NCI-H1092 treated with DMSO at 0.1 percent for 48 hours (cell line): ENCODE measurements at regions not wholly inside any gene's neighbourhood (a gene's known extent, or its start where the extent isn't known, plus 50 kb on each side); places are given as distances from the start of the nearest gene placed in this dataset.

ENCODE experiments used
- DNase-seq: peaks from one replicate; lab custom pipeline; 2025; lab: John Stamatoyannopoulos, UW

GRCh38 chr13:104436555-104436954, 1370.3 kb upstream of the SLC10A2 start:
- no peak for DNase-seq

GRCh38 chr13:104431895-104432294, 1365.7 kb upstream of the SLC10A2 start:
- DNase-seq, result no peak

GRCh38 chr13:104426435-104426834, 1360.2 kb upstream of the SLC10A2 start:
- DNase-seq, result no peak

GRCh38 chr13:104422668-104423067, 1356.5 kb upstream of the SLC10A2 start:
- no peak for DNase-seq

- no peak for DNase-seq
Observed at GRCh38 chr13:104416973-104417372, 1350.8 kb upstream of the SLC10A2 start.

- DNase-seq, result no peak
Observed at GRCh38 chr13:104414771-104415170, 1348.6 kb upstream of the SLC10A2 start.

- no peak for DNase-seq
Observed at GRCh38 chr13:104414181-104414580, 1348.0 kb upstream of the SLC10A2 start.

GRCh38 chr13:104411141-104411765, 1345.0 kb upstream of the SLC10A2 start:
- no peak for DNase-seq

- DNase-seq, result no peak
Observed at GRCh38 chr13:104408733-104409132, 1342.5 kb upstream of the SLC10A2 start.

- DNase-seq, result peak; percentile 10
Observed at GRCh38 chr13:104404325-104404724, 1338.1 kb upstream of the SLC10A2 start.

GRCh38 chr13:104389691-104390090, 1323.5 kb upstream of the SLC10A2 start:
- DNase-seq, result no peak

- DNase-seq, result no peak
Observed at GRCh38 chr13:104387510-104387909, 1321.3 kb upstream of the SLC10A2 start.

GRCh38 chr13:104385404-104385803, 1319.2 kb upstream of the SLC10A2 start:
- no peak for DNase-seq

- no peak for DNase-seq
Observed at GRCh38 chr13:104382951-104383350, 1316.7 kb upstream of the SLC10A2 start.

GRCh38 chr13:104376588-104376987, 1310.4 kb upstream of the SLC10A2 start:
- no peak for DNase-seq

- DNase-seq, result no peak
Observed at GRCh38 chr13:104375614-104376013, 1309.4 kb upstream of the SLC10A2 start.

GRCh38 chr13:104372095-104372655, 1306.0 kb upstream of the SLC10A2 start:
- no peak for DNase-seq

GRCh38 chr13:104365430-104365829, 1299.2 kb upstream of the SLC10A2 start:
- DNase-seq, result no peak

GRCh38 chr13:104357672-104358354, 1291.6 kb upstream of the SLC10A2 start:
- DNase-seq, result peak; percentile 8

- no peak for DNase-seq
Observed at GRCh38 chr13:104357174-104357573, 1291.0 kb upstream of the SLC10A2 start.

- DNase-seq, result no peak
Observed at GRCh38 chr13:104355041-104355670, 1288.9 kb upstream of the SLC10A2 start.

GRCh38 chr13:104327211-104327610, 1261.0 kb upstream of the SLC10A2 start:
- DNase-seq, result no peak

GRCh38 chr13:104326523-104326922, 1260.3 kb upstream of the SLC10A2 start:
- no peak for DNase-seq
